HepG2 (cell line): ENCODE measurements at regions not wholly inside any gene's neighbourhood (a gene's known extent, or its start where the extent isn't known, plus 50 kb on each side); places are given as distances from the start of the nearest gene placed in this dataset.

ENCODE experiments used
- ATAC-seq: fragments of 200-7000 bp; cut with Tn5 transposase; 3 replicates; pipeline ENCODE4 v1.9.1; 2020; ENCODE audit warnings: mild to moderate bottlenecking, moderate library complexity
- BruUV-seq: library from RNA; stranded (reverse); fragments of 400-500 nt; replicated peaks from 2 replicates; lab custom pipeline; 2021; lab: Mats Ljungman, UMichigan
- CTCF ChIA-PET: fragments of 300-600 bp; formaldehyde crosslinking; extraction: SDS; loops from one replicate; lab custom pipeline; 2021; ENCODE audit warnings: low total read pairs, inconsistent platforms, low intra/inter-chr PET ratio; lab: Yijun Ruan, JAX
- POLR2A ChIA-PET: fragments of 350-600 bp; sonication (Branson Sonifier 250); formaldehyde crosslinking; loops from one replicate; lab custom pipeline; 2020; ENCODE audit warnings: antibody characterized with exemption, inconsistent platforms; lab: Yijun Ruan, JAX
- DNase-seq: peaks from one replicate; pipeline ENCODE4 v3.0.0-alpha.2; 2015; ENCODE audit warnings: low spot score
- FAIRE-seq: peaks from 3 replicates; lab custom pipeline; 2011; peaks lifted over from hg19 to GRCh38; lab: Jason Lieb, UNC
- H2AFZ ChIP-seq: one replicate; pipeline ENCODE4 v1.6.1; 2011; ENCODE audit warnings: low read length, inconsistent platforms
- H3K27ac ChIP-seq: fragments of 300-600 bp; 3 replicates; pipeline ENCODE4 v1.8.0; 2011; ENCODE audit warnings: mixed run types, mild to moderate bottlenecking, mixed read lengths, low read length, inconsistent platforms; ENCODE audit not compliant: insufficient read depth; ENCODE audit errors: extremely low read length
- H3K27me3 ChIP-seq, 2 experiments: fragments of 200-600 bp in 1 of 2; 2 replicates in 1 of 2; 3 replicates in 1 of 2; pipeline versions ENCODE4 v1.6.0 to v1.8.0; 2011; ENCODE audit warnings: low read length in 2 of 2, mild to moderate bottlenecking in 2 of 2, moderate library complexity in 2 of 2, inconsistent platforms in 1 of 2; ENCODE audit not compliant: insufficient read depth in 2 of 2, control insufficient read depth in 1 of 2
- H3K36me3 ChIP-seq, 2 experiments: fragments of 200-600 bp in 1 of 2; replicated peaks in 1 of 2; 2 replicates in 1 of 2; 3 replicates in 1 of 2; pipeline versions ENCODE4 v1.5.1 to v1.8.0; 2011; ENCODE audit warnings: low read length in 2 of 2, inconsistent platforms in 1 of 2; ENCODE audit not compliant: insufficient read depth in 2 of 2, control insufficient read depth in 1 of 2
- H3K4me1 ChIP-seq: 2 replicates; pipeline ENCODE4 v1.5.1; 2012; ENCODE audit warnings: low read length, inconsistent platforms; ENCODE audit not compliant: insufficient read depth
- H3K4me2 ChIP-seq: 2 replicates; pipeline ENCODE4 v1.6.0; 2011; ENCODE audit warnings: low read depth, low read length, inconsistent platforms
- H3K4me3 ChIP-seq, 3 experiments: fragments of 200-600 bp in 1 of 3; sonication (generic), shearing (Covaris generic) in 1 of 3; replicated peaks in 1 of 3; 2 replicates each; pipeline ENCODE4 v1.5.1; 2011 to 2016; ENCODE audit warnings: low read length in 3 of 3, inconsistent platforms in 2 of 3, low read depth in 2 of 3, mild to moderate bottlenecking in 2 of 3, control low read depth in 1 of 3, mixed read lengths in 1 of 3; ENCODE audit not compliant: insufficient read depth in 1 of 3
- H3K79me2 ChIP-seq: one replicate; pipeline ENCODE4 v1.6.1; 2011; ENCODE audit warnings: low read length, inconsistent platforms; ENCODE audit not compliant: insufficient read depth
- H3K9ac ChIP-seq: 2 replicates; pipeline ENCODE4 v1.6.0; 2011; ENCODE audit warnings: mild to moderate bottlenecking, low read depth, low read length, inconsistent platforms; ENCODE audit not compliant: insufficient read depth
- H3K9me3 ChIP-seq: 2 replicates; pipeline ENCODE4 v1.5.1; 2012; ENCODE audit warnings: mild to moderate bottlenecking, low read length
- H4K20me1 ChIP-seq: 2 replicates; pipeline ENCODE4 v1.6.0; 2011; ENCODE audit warnings: inconsistent platforms, mild to moderate bottlenecking, low read length, moderate library complexity; ENCODE audit not compliant: insufficient read depth
- ARID5B ChIP-seq: IDR thresholded peaks from 2 replicates; pipeline ENCODE4 v1.4.0; 2020; ENCODE audit warnings: mild to moderate bottlenecking, missing genetic modification reagents
- GATAD2A ChIP-seq: IDR thresholded peaks from 2 replicates; pipeline ENCODE4 v1.6.1; 2016
- KLF16 ChIP-seq, 2 experiments: sonication (generic) in 1 of 2; formaldehyde crosslinking in 1 of 2; IDR thresholded peaks; 2 replicates each; pipeline versions ENCODE4 v1.6.1 to v1.8.0; 2016 to 2023; ENCODE audit warnings: missing genetic modification reagents in 2 of 2, missing compliant biosample characterization in 1 of 2
- ZBED4 ChIP-seq: sonication (generic); formaldehyde crosslinking; IDR thresholded peaks from 2 replicates; pipeline ENCODE4 v1.4.0; 2020; ENCODE audit warnings: missing genetic modification reagents, borderline replicate concordance
- ZKSCAN1 ChIP-seq: fragments of 150-350 bp; IDR thresholded peaks from 2 replicates; pipeline ENCODE4 v1.6.1; 2014; ENCODE audit warnings: low read length
- ZNF615 ChIP-seq: sonication (generic); formaldehyde crosslinking; IDR thresholded peaks from 2 replicates; pipeline ENCODE4 v1.5.0; 2020; ENCODE audit warnings: mild to moderate bottlenecking, missing genetic modification reagents, borderline replicate concordance
- ZNF781 ChIP-seq: sonication (generic); formaldehyde crosslinking; IDR thresholded peaks from 2 replicates; pipeline ENCODE4 v1.5.1; 2020; ENCODE audit warnings: borderline replicate concordance, mild to moderate bottlenecking, missing genetic modification reagents; ENCODE audit errors: not compliant biosample characterization
- WGBS: methylation state at CpG from one replicate; pipeline ENCODE4 v1.1.6; 2017; ENCODE audit warnings: low lambda C conversion rate; 5-methylcytosine and 5-hydroxymethylcytosine counted together
- in situ Hi-C: cut with HindIII; loops from 2 replicates; pipeline ENCODE4 v1.10.0; 2017; ENCODE audit warnings: low pct_unique_long_range_greater_than_20kb; ENCODE audit not compliant: extremely low pct_ligation_motif_present
- intact Hi-C: fragments of 100-400 bp; cut with micrococcal nuclease; formaldehyde crosslinking; loops from one replicate; pipeline ENCODE4 v1.10.0; 2022; ENCODE audit not compliant: unreplicated experiment
- TF ChIP-seq, protein P1 (sequence below): sonication (generic); formaldehyde crosslinking; IDR thresholded peaks from 2 replicates; pipeline ENCODE4 v1.5.0; 2020; ENCODE audit warnings: missing genetic modification reagents
- TF ChIP-seq, protein P2 (sequence below): sonication (generic); formaldehyde crosslinking; IDR thresholded peaks from 2 replicates; pipeline ENCODE4 v1.4.0; 2020; ENCODE audit warnings: mild to moderate bottlenecking, missing genetic modification reagents, borderline replicate concordance

GRCh38 chr3:40962721-40963120 lies 236.6 kb upstream of the CTNNB1 start (continued):
- TF ChIP-seq GATAD2A (CRISPR knock-in tag) = no peak

GRCh38 chr3:40968666-40969065 lies 230.6 kb upstream of the CTNNB1 start:
- H3K9ac ChIP-seq = no peak overlapping the region
- H3K79me2 ChIP-seq = no peaks in the 10 kb centered on the region
- peaks cover 18% of the 10 kb centered on the region for H3K4me1 ChIP-seq
- DNase-seq = no peak
- no TSS peak for BruUV-seq
- FAIRE-seq = no peak
- no peaks in the 10 kb centered on the region for H3K27me3 ChIP-seq
- H3K36me3 ChIP-seq = no peaks in the 10 kb centered on the region
- intact Hi-C loops (no loop called here), in situ Hi-C loops (no loop called here)
- 0% methylated on average over 1 of the region's 1 CpG for WGBS
- no peak for ATAC-seq
- ChIA-PET CTCF (no interaction called here), POLR2A (no interaction called here)
- H3K27ac ChIP-seq = no peak overlapping the region
- no peak overlapping the region for H3K4me2 ChIP-seq
- H4K20me1 ChIP-seq = no peaks in the 10 kb centered on the region
- no peaks in the 10 kb centered on the region for H3K9me3 ChIP-seq
- no peak overlapping the region for H2AFZ ChIP-seq
- no peak overlapping the region for H3K4me3 ChIP-seq
- TF ChIP-seq, protein P1, sequence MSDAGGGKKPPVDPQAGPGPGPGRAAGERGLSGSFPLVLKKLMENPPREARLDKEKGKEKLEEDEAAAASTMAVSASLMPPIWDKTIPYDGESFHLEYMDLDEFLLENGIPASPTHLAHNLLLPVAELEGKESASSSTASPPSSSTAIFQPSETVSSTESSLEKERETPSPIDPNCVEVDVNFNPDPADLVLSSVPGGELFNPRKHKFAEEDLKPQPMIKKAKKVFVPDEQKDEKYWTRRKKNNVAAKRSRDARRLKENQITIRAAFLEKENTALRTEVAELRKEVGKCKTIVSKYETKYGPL (CRISPR knock-in tag) = no peak
- TF ChIP-seq ARID5B (no peak), ZBED4 (no peak), KLF16 (CRISPR knock-in tag; IDR thresholded peaks at IDR 0.05) (no peak), ZNF781 (no peak), ZKSCAN1 (no peak), ZNF615 (CRISPR knock-in tag) (no peak)
- TF ChIP-seq, protein P2, sequence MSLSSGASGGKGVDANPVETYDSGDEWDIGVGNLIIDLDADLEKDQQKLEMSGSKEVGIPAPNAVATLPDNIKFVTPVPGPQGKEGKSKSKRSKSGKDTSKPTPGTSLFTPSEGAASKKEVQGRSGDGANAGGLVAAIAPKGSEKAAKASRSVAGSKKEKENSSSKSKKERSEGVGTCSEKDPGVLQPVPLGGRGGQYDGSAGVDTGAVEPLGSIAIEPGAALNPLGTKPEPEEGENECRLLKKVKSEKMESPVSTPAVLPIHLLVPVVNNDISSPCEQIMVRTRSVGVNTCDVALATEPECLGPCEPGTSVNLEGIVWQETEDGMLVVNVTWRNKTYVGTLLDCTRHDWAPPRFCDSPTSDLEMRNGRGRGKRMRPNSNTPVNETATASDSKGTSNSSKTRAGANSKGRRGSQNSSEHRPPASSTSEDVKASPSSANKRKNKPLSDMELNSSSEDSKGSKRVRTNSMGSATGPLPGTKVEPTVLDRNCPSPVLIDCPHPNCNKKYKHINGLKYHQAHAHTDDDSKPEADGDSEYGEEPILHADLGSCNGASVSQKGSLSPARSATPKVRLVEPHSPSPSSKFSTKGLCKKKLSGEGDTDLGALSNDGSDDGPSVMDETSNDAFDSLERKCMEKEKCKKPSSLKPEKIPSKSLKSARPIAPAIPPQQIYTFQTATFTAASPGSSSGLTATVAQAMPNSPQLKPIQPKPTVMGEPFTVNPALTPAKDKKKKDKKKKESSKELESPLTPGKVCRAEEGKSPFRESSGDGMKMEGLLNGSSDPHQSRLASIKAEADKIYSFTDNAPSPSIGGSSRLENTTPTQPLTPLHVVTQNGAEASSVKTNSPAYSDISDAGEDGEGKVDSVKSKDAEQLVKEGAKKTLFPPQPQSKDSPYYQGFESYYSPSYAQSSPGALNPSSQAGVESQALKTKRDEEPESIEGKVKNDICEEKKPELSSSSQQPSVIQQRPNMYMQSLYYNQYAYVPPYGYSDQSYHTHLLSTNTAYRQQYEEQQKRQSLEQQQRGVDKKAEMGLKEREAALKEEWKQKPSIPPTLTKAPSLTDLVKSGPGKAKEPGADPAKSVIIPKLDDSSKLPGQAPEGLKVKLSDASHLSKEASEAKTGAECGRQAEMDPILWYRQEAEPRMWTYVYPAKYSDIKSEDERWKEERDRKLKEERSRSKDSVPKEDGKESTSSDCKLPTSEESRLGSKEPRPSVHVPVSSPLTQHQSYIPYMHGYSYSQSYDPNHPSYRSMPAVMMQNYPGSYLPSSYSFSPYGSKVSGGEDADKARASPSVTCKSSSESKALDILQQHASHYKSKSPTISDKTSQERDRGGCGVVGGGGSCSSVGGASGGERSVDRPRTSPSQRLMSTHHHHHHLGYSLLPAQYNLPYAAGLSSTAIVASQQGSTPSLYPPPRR (CRISPR knock-in tag) = no peak
